ENCODE measurements at regions not wholly inside any gene's neighbourhood (a gene's known extent, or its start where the extent isn't known, plus 50 kb on each side); places are given as distances from the start of the nearest gene placed in this dataset.

DNA sequence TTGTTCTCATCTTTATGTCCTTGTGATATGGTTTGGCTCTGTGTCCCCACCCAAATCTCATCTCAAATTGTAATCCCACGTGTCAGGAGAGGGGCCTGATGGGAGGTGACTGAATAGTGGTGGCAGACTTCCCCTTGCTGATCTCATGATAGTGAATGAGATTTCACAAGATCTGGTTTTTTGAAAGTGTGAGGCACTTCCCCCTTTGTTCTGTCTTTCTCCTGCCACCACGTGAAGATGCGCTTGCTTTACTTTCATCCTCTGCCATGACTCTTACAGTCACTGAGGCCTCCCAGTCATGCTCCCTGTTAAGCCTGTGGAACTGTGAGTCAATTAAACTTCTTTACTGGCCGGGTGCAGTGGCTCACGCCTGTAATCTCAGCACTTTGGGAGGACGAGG is 161.0 kb downstream of the HERPUD2 start:
- no peak for DNase-seq

DNA sequence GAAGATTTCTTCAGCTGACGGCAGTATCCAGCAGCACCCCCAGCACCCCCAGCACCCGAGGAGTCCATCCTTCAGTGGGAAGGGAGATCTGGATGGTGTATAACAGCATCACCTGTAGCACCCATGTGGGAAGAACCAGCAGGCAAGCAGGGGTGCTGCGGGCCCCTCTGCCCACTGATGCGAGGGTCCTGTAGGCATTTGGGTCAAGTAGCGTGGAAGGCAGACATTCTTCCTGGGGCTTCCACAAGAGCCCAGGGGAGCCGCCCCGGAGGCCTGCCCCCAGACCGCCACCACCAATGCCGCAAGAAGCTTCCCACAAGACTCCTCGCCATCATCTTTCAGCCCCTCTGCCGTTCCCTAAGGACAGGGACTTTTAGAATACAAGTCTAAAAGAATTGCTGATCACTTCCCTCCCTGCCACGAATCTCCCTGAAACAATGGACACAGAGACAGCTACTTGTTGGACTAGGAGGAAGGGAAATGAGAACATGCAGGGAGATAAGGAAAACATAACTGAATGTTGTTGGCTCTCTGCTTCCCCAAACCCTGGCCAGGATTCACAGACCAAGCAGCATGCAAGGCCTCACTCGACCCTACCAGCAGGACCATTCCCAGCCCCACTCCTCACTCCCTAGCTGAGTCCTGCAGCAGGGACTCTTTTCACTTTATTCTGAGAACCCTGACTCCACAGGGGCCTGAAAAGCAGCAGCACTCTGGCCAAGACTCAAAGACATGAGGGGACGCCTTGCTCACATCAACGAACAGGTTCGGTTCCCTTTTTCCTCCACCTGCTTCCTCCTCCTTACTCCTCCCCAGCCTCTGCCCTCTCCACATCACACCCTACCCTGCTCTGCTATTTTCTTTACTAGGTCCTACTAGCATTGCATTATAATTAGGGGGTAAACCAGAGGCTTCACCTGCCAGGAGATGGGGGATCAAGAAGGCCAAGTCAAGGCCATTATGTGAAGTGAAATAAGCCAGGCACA is 164.5 kb downstream of the HERPUD2 start:
- no peak for DNase-seq

DNA sequence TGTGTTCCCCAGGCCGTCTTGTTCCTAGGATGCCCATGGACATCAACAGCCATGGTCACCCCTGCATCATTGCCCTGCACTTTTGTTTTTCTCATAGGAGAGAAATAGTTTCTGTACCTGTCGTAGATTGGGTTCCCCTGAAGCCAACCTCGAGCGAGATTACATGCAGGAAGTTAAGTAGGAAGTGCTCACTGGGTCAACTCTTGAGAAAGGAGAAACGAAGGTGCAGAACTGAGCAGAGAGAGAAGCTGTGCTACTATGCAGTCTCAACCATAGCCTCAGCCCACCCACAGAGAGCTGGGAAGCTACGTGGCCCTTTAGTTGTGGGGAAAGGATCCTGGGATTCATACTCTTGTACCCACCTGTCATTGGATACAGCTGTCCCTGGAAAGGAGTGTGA is 165.2 kb downstream of the HERPUD2 start:
- no peak for DNase-seq

DNA sequence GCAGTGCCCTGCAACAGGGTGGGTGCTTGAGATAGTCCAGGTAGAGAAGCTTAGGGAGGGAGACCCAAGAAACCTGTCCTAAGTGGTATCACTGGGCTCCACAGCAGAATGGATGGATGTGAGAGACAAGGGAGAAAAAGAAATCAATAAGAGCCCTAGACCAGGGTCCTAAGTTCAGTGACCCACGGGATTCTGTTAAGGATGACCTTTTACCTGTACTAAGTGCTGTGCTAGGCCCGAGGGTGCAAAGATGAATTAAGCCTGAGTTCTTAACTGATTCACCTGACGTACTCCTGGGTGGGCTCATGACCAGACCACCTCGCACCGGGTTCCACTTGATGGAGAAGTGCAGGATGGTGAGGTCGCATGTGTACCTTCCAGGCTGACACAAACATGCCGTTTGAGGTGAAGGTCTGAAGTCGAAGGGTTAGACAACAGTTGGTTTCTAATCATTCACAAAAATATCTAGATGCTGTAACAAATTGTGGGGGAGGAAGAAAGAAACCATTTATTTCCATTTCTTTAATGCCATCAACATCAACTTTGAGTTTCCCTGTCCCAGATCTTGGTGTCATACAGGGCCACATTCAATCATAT is 166.5 kb downstream of the HERPUD2 start:
- no peak for DNase-seq

DNA sequence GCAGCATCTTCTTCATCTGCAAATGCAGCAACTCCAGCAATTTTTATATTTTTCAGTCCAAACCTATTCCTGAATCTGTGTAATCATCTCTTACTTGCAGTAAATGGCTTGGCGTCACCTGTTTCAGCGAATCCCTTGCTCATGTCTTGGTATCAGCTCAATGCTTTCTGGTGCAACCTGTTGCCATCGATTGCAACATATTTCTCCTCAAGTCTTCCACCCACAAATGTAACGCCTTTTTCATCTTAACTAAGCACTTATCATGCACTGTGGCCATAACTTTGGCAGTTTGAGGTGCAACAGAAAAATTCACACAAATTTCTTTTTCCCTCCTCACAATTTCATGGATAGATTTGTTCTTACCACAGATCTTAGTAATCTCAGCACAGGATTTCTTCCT is 168.3 kb downstream of the HERPUD2 start:
- DNase-seq, result no peak

DNA sequence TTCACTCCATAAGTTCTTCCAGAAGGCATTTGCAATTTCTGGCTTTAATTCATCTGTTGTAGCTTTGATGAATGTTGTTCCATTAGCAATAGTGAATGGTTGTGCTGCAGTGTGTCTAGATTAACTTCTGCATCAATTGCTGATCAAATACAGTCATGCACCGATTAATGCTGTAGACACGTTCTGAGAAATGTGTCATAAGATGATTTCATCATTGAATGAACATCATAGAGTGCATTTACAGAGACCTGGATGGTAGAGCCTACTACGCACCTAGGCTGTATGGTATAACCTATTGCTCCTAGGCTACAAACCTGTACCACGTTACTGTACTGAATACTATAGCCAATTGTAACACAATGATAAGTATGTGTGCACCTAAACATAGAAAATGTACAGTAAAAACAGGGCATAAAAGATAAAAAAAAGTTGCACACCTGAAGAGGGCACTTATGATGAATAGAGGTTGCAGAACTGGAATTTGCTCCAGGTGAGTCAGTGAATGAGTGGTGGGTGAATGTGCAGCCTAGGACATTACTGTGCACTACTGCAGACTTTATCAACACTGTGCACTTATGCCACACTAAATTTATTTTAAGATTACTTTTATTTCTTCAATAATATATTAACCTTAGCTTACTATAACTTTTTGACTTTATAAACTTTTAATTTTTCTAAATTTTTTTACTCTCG is 170.7 kb downstream of the HERPUD2 start:
- DNase-seq, result peak; percentile 51

DNA sequence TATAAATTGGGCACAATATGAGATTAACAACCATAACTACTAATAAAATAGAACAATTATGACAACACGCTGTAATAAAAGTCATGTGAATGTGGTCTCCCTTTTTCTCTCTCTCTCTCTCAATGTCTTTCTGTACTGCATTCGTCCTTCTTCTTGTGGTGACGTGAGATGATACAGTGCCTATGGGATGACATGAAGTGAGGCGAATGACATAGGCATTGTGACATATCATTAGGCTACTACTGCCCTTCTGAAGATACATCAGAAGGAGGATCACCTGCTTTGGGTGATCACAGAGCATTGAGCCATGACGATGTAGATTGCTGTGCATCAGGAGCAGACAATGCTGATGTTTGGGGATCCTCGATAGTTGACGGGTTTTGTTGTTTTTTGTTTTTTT is 171.6 kb downstream of the HERPUD2 start:
- no peak for DNase-seq

DNA sequence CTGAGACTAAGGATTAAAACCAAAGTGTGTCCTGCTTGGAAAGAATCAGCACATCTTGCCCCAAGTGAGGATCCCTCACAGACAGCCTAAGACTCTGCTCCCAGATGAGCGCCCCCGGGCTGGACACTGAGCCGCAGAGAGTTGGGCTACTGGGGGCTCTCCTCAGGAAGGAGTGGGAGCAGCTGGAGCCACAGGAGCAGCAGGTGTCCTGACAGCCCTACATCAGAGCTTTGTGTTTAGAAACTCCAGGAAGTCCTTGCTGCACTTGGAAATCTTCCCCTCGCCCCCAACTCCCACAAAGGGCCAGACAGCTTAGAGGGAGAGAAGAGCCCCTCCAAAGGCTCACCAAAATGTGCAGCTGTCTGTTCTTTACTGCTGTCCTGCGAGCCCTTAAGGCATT is 172.2 kb downstream of the HERPUD2 start:
- DNase-seq, result no peak

DNA sequence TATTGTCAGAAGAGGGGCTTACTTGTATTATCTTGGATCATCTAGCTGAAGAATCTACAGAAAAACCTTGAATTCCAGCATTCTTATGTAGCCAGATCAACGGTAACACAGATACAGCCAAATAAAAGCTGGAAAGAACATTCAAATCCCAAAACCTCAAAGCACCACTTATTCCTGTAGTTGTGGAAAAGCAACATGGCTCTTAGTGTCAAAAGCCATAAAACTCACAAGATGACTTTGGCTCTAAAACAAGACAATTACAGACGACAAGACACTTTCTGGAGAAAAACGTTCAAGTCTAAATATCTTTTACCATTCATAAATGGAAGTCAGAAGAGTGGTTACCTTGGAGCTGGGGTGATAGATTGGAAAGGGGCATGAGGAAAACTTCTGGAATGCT is 173.0 kb downstream of the HERPUD2 start:
- DNase-seq, result no peak

DNA sequence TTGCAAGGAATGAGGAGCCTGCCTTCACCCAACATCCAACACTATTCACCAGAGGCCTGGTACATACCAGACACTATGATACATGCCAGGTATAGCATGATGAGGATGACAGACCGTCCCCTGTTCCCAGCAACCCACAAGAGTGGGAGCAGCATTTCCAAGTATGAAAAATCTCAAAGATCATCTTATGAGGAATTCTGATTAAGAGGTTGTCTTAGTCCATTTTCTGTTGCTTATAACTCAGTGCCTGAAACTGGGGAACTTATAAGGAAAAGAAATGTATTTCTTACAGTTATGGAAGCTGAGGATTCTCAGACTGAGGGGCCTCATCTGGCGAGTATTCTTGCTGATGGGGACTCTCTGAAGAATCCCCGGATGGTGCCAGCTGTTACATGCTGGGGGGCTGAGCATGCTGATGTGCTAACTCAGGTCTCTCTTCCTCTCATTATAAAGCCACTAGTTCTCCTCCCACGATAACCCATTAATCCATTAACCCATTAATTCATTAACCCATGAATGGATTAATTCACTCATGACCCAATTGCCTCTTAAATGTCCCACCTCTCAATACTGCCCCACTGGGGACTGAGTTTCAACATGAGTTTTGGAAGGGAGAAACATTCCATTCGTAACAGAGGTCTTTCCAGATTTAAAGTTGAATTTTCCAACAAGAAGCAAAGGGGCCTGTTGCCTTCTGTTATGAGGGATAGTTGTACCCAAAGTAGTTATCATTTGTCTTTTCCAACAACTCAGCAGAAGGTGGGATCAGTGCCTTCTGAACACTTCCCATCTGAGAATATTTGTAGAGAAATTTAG is 173.9 kb downstream of the HERPUD2 start:
- no peak for DNase-seq

DNA sequence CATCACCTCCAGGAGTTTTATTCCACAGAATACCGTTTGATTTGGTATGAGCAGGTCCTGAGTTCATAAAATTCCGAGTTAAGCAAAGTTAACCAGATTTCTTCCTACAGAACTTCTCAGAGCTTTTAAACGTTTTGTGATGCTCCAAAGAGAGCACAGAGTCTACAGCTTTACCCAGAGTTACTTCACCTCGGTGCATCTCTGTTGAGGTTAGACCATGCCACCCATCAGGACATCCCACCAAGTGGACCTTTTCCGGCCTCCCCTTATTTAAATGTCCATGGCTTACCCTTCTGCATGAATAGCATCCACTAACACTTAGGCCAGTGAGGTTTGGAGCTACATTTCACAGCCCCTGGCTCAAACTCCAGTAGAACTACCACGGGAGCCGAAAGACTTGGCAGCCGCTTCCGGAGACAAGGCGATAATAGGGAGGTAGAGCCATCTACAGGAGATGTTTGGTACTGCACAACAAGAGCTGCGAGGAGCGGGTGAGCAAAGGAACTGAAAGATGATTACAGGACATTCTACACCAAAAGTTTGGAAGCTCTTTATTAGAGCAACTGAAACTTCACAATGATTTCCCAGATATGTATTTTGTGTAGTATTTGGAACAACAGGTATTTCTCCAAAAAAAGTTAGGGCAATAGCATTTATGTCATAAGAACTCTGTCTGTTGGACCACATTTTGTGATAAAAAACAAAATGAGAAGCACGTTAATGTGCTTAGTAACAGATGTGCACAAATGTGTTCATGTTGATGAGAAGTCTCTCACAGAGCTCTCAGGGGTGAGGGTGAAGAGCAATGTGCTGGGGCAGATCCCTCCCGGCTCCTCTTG is 174.7 kb downstream of the HERPUD2 start:
- DNase-seq, result peak; percentile 83

DNA sequence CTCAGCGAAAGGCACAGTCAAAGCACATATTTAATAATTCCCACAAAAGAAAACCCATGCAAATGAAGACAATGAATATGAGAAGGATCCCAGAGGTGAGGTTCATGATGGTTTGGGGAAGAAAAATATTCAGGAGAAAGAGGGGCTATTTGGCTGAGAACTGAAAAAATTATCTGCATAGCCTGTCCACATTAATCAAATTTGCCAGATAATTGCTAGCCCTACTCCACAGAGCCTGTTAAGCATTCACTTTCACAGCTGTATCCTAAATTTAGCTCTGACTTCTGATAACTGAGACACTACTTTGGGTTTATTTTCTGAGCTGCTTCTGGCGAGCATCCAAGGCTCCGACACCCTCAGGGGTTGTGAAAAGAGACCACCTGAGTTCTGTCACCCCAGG is 176.2 kb downstream of the HERPUD2 start:
- no peak for DNase-seq

DNA sequence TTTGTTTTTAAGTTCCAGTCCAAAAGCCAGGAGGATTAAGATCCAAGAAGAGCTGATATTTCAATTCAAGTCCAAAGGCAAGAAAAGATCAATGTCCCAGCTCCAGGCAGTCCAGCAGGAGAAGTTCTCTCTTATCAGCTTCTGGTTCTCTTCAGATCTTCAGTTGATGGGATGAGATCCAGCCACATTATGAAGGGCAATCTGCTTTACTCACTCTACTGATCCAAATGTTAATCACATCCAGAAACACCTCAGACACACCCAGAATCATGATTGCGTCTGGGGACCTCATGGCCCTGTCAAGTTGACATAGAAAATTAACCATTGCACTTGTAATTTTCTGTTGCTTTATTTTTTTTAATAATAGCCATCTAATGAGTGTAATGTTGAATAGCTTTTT is 178.4 kb downstream of the HERPUD2 start:
- DNase-seq, result no peak

DNA sequence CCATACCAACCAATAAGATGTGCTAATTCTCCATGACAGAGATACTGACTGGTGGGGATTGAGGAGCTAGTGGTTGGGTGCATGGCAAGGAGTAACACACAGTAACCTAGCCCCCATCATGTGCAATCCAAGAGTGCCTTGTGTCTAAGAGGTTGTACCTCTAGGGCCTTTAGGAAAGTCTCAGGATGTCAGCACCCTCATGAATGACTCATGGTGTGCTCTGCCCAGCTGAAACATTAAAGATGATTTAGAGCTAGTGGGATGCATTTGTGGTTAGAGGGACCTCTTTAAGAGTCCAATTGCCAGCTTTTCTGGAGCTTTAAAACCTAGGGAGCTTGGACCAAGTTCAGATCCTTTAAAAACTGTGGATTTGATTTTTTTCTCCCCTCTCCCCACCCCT is 181.1 kb downstream of the HERPUD2 start:
- no peak for DNase-seq

DNA sequence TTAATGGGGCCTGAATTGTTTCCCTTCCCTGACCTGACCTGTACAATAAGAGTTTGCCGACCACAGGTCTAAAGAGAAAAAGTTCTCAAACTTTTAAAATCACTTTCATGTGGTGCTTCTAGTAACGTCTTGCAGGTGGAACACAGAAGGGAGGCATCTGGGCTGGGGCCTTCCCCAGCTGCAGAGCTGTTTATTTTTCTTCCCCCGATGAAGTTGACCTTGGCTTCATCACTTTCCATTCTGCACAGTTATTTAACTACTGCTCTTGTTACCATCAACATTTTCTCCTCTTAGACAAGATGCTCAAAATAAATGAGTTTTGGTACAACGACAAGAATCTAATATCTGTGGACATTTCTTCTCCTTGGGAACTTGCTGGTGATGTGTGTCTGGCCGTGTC is 181.7 kb downstream of the HERPUD2 start:
- no peak for DNase-seq

DNA sequence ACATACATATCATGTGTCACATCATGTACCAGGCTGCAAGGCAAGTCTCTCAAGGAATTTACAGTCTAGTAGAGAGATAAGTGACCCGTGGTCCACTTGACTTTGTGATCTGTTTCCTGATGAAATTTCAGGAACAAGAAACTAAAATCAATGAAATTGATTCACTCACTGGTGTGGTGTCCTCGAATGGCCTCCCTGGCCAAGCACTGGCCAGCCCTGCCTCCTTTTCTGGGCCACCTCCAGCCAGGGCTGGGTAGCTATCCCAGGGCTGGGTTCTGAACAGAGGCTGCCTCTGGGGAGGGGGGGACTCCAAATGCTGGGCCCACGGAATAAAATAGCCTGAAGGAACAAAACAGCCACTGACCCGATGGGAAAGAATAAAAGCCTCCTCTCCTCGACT is 182.2 kb downstream of the HERPUD2 start:
- DNase-seq, result no peak

DNA sequence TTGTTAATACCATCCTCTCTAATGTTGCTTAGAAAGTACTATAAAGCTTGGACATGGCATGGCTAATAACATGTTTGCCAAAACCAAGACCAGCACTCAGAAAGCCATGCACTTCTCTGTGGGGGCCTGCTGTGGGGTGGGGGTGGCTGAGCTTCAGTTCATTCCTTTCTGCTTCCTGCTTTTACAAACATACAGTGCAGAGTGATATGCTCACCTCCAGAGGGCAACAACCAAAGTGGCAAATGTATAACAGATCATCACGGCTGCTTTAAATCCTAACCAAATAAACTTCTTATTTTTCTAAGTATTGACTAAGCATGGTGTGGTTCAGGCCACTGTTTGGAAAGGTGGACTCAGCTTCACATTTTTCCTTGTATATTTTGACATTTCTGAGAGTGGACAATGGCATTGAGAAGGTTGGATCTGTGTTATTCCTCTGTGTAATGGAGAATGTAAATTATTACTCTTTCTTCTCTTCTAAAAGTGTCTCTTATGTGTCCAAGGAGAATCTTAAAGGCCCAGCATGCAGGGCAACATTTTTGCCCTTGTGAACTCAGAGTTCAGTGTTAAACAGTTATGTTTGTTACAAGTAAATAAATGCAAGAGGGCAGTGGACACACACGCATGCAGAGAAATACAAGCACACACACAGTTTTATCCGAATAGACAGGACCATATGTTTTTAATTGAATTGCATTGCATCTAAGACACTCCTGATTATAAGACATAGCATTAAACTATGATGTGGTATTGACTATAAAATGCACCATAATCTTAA is 186.1 kb downstream of the HERPUD2 start:
- DNase-seq, result peak; percentile 43

DNA sequence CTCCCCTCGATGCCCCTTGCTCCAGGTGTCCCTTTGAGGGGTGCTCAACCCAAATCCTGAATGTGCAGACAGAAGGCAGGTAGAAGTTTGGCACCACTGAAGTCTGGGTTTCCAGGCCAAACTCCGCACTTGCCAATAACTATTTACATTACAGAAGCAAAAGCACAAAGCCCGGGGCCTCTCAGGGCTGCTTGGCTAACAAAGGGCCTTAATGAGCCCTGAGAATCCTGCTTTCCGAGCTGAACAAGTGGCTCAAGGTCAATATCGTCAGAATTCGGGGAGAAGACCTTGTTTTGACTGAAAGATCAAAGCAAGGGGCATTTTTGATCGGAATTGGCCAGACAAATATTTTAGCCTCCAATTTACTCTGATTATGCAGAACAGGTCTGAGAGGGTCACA is 189.9 kb downstream of the HERPUD2 start:
- DNase-seq, result no peak

DNA sequence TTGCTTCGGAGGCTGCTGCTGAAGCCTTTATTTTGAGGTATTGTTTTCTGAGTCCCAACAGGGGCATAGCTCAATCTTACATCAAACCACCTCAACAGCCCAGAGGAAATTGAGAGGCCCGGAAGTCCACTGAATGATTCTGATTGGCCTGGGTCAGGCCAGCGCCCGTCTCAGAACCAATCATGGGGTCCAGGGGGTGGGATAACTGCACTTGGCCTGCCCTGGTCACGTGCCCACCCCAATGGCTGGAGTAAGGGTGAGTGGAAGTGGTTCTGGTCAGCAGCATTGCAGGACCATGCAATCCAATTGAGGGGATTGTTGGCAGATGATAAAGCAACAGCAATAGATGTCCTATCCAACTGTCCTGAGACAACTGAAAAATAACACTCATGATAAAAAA is 190.6 kb downstream of the HERPUD2 start:
- no peak for DNase-seq

DNA sequence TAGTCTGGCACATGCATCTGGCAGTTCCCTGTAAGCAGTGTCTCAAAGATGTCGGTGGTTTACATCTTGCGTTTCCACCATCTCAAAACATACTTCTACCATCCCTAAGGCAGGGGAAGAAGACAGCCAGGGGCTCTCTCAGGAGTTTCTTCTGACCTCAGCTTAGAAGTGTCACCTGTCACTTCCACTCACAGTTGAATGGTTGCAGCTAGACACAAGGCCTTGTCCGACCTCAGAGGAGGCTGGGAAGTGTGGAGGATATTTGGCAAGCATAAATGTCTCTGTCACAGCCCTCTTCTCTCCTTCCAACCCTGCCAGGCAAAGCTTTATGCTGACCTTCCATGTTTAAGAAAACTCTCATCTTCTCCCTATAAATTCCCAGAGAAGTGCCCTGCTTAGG is 193.3 kb downstream of the HERPUD2 start:
- no peak for DNase-seq

DNA sequence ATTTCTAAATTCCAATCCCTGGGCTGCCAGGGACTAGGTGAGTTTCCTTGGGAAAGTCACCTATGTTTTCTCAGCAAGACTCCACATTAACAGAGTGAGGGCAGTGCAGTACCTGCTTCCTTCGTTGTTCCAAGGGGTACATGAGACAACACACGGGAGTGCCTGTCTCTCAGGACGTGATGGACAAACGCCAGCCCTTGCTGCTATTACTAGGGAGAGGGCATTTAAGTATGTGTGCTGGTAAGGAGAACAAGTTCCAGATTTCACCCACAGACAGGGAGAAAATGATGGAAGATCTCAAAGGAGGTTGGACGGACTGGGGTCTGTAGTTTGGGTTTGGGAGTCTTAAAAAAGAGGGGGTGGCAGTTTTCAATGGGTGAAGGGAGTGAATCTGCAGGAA is 195.7 kb downstream of the HERPUD2 start:
- no peak for DNase-seq

Data from DMS53 (cell line).